22Rv1 (cell line): ENCODE measurements at regions not wholly inside any gene's neighbourhood (a gene's known extent, or its start where the extent isn't known, plus 50 kb on each side); places are given as distances from the start of the nearest gene placed in this dataset.

Source experiments
- ZFX ChIP-seq: fragments of 450-650 bp; IDR thresholded peaks from 2 replicates; pipeline ENCODE4 v1.6.1; 2017; ENCODE audit warnings: antibody characterized with exemption, borderline replicate concordance
- TF ChIP-seq, protein P1 (sequence below): fragments of 450-650 bp; IDR thresholded peaks from 2 replicates; pipeline ENCODE4 v1.5.1; 2017; ENCODE audit warnings: mild to moderate bottlenecking

DNA sequence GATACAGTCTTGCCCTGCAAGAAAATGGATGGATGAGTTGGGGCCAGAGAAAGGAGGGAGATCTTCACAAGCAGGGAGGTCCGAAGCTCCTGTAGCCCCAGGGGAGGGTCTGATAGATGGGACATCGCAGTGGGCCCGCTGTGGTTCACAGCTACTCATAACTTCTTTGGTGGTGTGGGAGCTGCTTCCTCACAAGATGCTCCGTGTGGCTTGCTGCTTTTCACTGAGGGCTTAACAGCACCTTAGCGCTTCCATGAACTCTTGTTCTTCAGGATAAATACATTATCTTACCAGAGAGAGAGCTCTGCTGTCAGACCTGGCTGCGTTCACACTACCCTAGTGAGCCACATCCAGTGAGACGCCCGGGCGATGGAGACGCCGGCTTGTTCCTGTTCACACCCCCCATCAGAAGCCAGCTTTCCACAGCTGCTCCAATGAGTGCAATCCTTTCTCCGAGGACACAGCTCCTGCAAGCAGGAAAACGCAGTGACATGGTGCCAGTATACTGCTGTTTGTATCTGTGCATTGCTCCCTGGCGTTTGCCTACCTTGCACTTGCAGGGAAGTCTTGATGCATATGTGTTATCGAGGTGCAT lies 599.8 kb downstream of the AJAP1 start:
- TF ChIP-seq, protein P1, sequence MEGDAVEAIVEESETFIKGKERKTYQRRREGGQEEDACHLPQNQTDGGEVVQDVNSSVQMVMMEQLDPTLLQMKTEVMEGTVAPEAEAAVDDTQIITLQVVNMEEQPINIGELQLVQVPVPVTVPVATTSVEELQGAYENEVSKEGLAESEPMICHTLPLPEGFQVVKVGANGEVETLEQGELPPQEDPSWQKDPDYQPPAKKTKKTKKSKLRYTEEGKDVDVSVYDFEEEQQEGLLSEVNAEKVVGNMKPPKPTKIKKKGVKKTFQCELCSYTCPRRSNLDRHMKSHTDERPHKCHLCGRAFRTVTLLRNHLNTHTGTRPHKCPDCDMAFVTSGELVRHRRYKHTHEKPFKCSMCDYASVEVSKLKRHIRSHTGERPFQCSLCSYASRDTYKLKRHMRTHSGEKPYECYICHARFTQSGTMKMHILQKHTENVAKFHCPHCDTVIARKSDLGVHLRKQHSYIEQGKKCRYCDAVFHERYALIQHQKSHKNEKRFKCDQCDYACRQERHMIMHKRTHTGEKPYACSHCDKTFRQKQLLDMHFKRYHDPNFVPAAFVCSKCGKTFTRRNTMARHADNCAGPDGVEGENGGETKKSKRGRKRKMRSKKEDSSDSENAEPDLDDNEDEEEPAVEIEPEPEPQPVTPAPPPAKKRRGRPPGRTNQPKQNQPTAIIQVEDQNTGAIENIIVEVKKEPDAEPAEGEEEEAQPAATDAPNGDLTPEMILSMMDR: no peak
- TF ChIP-seq ZFX: no peak
